DMS53 treated with DMSO at 0.1 percent for 48 hours (cell line): ENCODE measurements at regions not wholly inside any gene's neighbourhood (a gene's known extent, or its start where the extent isn't known, plus 50 kb on each side); places are given as distances from the start of the nearest gene placed in this dataset.

Experiments used
- DNase-seq: peaks from one replicate; lab custom pipeline; 2025; ENCODE audit not compliant: unreplicated experiment; lab: John Stamatoyannopoulos, UW

DNA sequence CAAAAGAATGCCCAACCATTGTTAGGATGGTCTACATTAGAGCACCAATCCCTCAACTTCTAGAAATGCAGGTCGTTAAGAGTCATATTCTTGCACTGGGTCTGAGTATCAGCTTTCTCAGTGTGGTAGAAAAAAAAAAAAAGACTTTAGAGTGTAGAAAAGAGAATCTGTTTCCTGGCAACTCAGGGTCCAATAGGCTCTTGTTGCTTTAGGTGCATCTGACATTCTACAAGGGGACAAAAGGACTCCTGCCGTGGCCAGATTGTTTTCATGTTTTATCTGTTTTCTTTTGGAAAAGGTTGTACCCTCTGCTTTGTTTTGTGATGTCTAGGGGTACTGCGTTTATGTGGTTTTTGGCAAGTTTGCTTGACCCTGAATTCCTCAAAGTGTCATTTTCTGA is 105.4 kb upstream of the KCNK2 start:
- DNase-seq: no peak

DNA sequence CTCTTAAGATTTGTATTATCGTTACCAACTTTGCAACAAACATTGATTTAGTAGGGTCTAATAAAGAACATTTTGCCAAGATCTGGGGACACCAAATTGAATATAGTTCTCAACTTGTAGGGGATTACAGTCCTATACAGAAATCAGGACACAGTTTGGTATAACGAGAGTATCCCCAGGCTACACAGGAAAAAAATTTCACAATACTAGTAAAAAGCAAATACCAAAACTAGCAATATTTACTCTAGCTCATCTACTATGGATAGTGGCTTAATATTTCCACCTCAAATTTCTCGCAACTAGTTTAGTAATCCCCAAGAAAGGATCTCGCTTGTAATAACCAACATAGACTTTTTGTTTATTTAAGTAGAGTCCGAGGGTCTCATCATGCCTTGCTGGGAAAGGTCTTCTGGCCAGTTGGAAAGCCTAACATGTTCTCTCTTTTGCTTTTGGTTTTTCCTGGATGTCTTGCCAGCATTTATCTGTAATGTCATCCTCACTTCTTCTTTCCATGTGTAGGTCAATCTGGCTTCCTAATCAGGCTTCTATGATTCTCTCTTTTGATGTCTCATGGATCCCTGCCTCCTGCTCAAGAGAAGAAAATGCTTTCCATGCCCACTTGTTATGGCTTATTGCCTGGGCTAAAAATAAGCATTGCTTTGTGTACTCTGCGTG is 104.7 kb upstream of the KCNK2 start:
- DNase-seq: no peak

DNA sequence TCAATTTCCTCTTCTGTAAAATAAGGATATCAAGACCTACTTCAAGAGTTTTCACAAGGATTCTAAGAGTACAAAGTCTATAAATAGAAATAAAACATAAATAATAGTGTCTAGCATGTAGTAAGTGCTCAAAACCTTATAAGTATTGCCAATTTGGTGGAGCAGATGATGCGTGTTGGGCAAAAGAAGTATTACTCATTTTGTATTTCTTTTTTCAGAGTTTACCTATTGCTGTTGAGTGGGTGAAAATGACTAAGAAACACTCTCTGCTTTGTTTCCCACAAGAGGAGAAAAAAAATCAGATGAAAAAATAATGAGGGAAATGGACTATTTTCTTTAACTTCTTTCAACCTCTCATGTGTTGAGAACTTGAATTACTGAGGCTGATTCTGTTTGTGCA is 103.3 kb upstream of the KCNK2 start:
- DNase-seq: no peak

DNA sequence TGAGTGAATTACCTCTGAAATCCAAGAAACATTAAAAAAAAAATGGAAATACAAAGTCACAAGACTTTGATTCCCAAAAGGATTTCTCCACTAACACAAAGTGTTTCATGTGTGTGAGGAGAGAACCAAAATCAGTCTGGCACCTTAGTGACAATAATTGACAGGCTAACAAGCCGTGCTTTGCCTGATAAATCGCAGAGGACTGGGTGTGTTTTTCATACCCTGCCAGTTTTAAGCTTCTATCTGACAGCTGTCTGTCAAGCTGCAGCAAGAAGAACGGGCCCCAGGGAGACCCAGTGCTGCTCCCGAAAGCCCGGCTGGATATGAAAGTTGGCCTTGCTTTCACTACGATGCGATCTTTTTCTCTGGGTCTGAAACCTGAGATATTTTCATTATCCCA is 101.6 kb upstream of the KCNK2 start:
- no peak for DNase-seq

DNA sequence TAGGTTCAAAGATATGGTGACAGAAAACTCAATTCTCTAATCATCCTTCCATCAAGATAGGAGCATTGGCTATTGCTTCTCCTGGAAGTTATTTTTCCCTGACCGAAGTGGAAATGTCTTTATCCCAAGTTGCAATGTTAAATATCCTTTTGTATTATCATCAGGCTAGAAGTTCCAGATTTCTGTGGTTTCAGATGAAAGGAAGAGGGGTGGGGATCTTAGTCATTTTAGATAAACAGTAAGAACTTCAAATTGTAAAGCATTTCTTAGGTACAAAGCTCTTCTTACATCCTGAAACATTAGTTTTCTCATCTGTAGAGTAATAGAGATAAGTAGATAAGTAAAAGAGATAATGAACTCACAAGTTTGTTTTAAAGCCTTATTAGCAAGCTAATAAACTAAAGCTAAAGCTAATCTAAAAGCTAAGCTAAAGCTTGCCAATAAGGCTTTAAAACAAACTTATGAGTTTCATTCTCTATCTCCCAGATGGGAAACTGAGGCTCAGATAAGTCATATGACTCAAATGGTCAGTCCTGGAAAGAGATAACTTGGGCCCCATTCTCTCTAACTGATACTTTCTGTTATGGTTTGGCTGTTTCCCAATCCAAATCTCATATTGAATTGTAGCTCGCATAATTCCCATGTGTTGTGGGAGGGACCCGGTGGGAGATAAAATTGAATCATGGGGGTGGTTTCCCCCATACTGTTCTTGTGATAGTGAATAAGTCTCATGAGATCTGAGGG is 99.2 kb upstream of the KCNK2 start:
- DNase-seq: no peak

DNA sequence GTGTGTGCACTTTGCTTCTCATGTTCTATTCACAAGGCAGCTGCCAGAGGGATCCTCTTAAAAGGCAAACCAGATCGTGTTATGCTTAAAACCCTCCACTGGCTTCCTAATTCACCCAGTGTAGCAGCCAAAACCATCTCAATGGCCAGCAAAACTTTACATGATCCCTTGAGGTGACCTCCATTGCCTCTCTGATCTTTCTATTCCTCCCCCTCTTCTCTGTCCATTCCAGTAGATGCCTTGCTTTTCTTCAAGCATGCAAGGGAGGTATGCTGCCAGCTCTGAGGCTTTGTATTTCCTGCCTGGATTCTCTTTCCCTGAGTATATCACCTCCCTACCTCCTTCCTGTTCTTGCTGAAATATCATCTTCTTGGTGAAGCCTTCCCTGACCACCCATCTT is 93.2 kb upstream of the KCNK2 start:
- no peak for DNase-seq

DNA sequence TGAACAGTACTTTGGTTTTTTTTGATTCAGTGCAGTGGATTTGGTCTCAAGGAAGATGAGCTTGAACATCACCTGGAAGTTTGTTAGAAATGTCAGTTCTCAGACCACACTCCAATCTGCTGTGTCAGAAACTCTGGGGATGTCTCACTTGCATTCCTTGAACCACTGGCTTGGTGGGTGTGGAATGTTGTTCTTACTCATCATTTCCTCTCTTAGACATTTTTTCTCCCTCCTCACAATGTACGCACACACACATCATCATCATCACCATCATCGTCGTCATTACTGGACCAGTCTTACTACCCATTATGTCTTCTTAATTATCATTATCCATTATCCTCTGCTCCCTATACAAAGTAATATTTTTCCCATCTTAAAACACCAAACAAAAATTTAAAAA is 91.9 kb upstream of the KCNK2 start:
- DNase-seq: no peak

DNA sequence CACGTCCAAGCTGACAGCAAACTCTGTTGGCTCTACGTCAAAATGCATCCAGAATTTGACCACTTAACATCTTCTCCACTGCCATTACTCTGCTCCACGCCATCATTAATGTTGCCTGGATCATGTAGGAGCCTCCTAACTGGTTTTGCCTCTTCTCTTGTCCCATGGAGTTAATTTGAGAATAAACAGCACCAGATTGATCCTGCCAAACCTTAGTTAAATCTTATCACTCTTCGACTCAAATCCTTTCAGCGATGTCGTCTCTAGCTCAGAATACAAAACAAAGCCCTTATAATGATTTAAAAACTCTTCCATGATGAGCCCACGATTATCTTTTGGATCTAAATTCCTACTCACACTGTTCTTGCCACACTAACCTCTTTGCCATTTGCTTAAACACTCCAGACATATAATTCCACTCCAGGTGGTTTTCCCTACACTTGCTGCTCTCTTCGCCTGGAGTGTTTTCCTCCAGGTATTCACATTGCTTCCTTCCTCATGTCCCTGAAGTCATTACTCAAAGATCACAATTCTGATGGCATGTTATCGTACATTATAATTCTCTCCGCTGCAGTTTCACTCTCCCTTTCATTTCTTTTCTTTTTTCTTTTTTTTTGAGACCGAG is 90.7 kb upstream of the KCNK2 start:
- DNase-seq: no peak

DNA sequence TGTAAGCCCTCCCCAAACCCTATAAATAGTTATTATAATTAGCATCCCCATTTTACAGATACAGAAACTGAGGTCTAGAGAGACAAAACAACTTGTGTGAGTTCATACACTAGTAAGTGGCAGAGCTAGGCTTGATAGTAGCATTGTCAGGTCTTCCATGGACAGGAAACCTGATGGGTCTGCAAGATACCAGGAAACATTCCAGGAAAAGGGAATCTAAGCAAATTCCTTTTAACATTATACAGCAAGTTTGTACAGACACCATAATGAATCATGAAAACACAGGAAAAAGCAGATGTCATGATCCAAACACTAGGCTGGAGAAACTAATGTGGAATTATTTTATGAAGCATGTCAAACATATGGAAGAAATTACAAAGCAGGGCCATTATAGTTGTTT is 89.1 kb upstream of the KCNK2 start:
- DNase-seq: no peak

DNA sequence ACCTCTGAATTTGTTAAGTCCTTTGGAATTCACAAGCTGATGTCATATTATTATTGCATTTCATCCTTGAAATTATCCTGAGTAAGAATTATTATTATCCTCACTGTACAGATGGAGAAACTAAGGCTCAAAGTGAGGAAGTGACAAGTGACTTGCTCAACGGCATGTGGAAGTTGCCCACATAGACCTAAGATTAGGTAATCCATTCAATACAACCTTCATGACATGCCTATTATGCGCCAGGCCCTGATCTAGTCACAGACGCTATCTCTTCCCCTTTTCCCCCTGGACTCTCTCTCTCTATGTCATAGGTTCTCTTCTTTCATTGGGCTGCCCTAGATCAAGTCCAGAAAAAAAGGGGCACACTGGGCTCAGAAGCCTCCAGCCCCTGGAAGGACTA is 84.9 kb upstream of the KCNK2 start:
- DNase-seq: no peak

DNA sequence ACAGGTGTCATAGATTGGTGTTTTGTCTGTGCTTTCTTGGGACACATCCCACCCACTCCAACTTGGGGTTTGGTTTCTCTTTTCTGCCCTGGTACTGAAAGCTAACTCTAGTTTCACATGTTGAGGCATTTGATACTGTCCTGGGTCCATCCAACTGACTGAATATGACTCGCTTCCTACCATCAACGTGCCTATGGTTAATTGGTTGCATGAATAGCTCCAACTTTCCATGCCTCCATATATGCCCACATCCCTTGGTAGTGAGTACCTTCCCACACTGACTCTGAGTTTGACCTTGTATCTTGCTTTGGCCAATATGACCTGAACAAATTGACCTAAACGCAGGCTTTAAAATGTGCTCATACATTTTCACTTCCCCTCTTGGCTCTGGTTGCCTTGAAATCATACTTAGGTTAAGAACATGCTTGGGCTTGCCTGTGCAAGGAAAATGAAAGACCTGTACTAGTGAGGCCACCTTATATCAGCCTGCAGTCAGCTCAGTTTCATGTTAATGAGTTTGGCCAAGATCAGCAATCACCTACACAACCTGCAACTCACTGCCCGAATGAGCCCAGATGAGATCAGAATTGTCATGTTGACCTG is 81.0 kb upstream of the KCNK2 start:
- DNase-seq: no peak

DNA sequence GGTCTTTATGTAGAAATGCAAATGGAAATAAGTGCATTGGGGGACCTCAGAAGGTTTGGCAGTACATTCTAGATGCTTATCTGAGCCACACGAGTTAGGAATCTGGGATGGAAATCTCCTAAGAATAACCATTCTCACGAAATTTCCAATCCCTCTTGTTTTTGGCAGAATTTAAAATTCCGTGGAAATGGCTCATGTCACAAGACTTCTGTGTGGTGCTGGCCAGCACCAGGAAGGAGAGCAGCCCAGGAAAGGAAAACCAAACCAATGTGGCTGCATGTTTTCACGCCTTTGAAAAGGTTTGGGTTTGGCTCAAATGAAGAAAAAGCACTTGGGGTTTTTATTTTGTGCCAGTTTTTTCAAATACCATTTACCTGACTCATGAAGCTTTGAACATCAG is 80.1 kb upstream of the KCNK2 start:
- DNase-seq: no peak

DNA sequence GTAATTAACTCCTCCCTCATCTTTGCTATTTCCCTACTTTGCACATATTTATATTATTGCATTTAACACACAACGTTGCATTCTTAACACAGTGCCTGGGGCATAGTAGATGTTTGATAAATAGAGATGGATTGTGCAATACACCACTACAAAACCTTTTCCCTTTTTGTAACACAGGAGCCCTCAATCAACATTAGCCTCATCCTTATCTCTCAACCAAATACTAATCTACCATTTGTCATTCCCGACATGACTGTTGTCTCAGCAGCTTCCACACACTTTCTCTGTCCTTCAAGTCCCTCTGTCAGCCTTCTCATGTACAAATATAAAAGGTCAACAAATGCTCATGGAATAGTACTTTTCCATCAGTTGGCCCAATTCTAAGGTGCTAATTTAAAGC is 78.9 kb upstream of the KCNK2 start:
- no peak for DNase-seq

DNA sequence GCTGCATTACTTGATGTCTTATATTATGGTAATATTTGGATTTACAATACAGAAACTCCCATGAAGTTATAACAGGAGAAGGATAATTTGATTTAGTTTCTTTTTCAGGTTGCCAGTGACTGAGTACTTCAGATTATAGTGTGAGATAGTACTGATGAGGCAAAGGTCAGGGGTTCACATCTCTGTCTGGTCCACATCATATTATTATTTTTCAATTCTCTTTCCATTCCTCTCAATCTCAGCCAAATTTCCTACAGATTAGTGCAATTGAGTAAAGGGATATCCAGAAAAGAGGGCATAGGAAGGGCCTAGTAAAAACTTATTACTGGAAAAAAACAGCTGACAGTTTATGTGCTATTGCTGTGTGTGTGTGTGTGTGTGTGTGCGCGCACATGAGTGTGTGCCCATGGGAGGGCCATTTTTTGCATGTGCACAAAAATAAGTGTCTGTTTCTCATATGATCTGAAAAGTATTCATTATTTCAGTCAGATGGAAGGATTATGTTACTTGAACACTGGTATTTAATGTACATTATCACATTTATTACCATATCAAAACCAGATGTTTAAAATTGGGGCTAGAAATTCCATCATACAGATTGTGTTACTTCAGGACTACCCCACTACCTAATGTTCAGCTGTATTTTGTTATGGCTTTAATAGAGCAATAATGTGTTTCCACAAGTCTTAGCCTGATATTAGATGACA is 78.3 kb upstream of the KCNK2 start:
- DNase-seq: no peak

DNA sequence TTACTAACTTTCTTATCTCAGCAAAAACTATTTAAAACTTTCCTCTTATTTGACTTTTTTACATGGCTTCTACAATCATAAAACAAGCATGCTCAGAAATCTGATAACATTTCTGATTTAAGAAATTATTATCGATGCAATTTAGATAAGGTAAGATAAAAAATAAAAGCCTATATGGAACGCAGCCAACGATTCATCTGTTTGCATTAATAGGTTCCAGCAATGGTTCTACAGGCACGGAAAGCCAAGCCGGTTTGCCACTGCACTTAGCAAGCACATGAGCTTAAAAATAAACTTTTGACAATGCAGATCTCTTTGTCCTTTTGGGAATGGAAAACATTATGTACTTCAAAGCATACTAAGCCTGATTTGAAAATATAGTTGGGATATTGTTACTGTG is 77.5 kb upstream of the KCNK2 start:
- no peak for DNase-seq

DNA sequence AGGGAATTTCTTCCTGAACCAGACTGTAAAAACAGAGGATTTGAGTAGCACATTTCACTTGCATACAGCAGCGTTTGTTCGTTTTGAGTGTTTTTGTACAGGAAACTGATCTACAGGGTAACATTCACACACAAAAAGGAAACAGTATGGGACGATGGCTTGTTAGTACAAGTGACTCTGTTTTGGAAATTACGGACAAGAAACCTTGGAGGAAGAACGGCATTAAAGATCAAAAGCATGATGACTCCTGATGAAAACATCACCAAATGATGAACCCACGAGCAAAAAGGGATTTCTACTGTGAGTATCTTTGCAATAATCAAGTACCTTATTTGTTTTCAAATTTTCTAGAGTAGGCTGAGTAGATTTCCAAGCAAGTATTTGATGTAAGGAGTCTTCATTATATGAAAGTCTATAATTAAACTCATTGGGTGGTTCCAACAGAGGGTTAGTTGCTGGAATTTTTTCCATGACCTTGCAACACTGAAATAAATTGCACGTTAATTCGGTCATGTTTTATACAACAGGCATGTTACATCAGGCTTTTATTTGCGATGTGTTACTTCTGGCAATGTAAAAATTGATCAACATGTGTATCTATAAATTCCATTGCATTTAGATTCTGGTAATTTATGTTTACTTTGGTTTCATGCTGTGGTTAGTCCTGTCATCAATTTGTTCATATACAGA is 76.7 kb upstream of the KCNK2 start:
- DNase-seq: no peak

DNA sequence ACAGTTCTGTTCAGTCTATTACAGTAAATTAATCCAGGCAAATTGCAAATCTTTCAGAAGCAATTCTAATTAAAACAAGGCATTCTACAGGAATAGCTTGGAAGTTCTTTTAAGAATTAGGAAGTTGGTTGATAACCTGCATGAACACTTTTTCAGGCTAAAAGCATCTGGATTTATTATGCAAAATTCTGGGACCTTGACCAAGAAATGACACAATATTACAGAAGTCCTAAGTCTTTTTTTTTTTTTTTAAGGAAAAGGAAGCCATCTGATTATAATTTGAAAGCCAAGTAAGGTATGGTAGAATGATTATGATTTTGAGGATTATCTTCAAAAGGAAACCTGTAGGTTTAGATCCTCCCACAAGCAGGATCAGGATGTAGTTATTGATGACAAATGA is 74.7 kb upstream of the KCNK2 start:
- DNase-seq: no peak

DNA sequence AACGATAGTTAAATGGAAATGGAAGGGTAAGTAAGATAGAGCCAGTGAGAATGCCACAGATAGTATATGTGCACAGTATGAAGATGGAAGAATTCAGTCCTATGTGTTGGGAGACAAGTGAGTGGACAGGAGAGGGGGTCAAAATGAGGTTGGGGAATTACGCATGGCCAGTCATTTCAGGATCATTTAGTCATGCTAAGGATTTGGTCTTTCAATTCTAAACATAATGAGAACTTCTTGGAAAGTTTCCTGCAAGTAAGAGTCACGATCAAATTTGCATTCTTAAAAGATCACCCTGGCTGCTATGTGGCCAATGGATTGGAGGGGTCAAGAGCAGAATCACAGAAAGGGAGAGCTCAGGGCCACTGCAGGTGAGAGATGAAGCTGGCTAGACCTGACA is 64.0 kb upstream of the KCNK2 start:
- no peak for DNase-seq

DNA sequence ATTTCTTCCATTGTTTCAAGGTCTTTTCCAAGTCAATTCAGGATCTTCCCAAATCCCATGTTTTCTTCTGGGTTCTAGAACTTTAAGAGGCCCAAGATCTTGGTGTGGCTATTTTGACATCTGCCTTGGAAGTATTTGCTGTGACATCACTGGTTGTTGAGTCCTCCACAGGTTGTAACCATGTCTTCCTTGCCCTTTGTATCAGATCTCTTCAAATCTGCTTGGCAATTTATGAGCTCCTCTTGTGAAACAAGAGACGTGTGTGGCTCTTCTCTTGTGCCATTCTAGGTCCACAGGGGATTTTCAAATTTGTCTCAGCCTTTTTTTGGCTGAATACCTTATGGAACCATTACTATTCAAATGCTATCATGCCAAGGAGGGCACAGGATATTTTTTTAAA is 60.3 kb upstream of the KCNK2 start:
- DNase-seq: no peak

DNA sequence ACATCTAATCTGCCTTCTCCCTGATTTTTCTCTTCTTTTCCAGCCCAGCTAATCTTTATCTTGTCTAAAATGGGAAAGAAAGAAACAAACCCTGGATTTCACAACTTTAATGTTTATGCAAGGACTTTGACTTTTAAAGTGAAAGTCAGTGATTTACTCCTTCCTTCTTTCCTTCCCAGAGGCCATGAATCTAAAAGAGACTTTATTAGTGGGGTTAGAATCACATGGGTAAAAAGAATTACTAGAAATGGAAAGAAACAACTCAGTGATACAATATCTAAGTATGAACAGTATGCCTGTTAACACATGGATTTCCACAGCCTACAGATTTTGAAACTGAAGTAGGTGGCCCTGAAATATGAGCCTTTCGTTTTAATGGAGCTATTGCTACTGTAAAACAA is 59.8 kb upstream of the KCNK2 start:
- DNase-seq: no peak
